Medulla oblongata (tissue), 1 donor: ENCODE measurements at regions not wholly inside any gene's neighbourhood (a gene's known extent, or its start where the extent isn't known, plus 50 kb on each side); places are given as distances from the start of the nearest gene placed in this dataset.
"Not testable (repeated sequence)": the region's sequence is repeated elsewhere in the genome, so short reads cannot be mapped to it uniquely, and the experiment has no call there.

Experiments
- DNase-seq: peaks from one replicate; pipeline ENCODE4 v3.0.0-alpha.2; 2015; ENCODE audit errors: extremely low spot score

- no peak for DNase-seq
Observed at GRCh38 chr5:58357799-58358500, 101.9 kb downstream of the PLK2 start.

DNA sequence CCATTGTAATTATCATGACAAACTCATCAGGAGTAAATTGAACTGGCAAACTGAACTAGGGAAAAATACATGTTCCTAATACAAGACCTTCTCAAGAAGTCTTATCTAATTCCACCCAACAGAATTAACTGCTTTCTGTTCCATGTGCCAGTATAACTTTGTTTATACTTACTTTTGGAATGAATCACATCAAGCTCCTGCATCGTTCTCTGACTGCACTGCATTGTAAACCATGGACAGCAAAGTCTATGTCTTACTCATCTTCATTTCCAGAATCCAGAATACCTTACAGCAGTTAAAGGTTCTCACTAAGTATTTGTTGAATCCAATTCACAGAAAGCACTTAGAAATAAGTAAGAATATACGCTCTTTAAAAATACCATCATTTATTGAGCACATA, 102.8 kb downstream of the PLK2 start:
- DNase-seq = no peak

GRCh38 chr5:58356662-58357061, 103.2 kb downstream of the PLK2 start:
- DNase-seq = no peak

DNA sequence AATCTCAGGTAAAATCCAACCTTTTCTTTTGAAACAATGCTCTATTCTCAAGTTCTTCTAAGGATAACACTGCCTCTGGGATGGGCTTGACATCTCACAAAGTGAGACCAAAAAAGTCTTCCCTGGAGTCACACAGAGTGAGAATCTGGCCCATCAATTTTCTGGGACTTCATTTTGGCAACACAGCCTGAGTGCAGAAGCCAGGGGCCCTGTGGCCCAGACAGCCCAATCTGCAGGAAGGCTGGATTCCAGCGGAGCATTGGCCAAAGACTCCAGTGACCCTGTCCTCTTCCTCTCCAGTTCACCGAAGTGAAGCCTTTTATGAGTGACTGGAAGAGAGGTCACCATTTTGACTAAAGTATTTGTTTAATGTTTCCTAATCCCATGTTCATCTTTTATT, 105.1 kb downstream of the PLK2 start:
- DNase-seq = peak; percentile 9

- DNase-seq = no peak
Observed at GRCh38 chr5:58353992-58354391, 105.9 kb downstream of the PLK2 start.

DNA sequence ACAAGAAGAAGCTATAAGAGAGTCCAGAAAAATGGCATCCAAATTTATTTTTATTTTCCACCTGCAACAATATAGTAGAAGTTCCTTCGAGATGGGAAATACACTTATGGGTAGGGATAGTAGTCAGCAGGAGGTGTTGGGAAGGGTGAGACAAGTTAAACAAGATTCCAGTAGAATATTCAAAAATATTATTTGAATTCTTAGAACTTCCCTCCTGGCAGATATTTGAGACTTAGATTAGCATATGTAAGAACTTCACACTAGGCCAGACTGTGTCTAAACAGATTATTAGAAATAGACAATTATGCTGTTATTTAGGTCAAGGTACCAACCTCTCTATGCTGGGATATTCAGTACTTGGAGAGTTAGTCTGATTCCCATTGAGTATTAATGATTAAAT, 108.7 kb downstream of the PLK2 start:
- DNase-seq = no peak

GRCh38 chr5:58348996-58349728, 110.7 kb downstream of the PLK2 start:
- no peak for DNase-seq

- no peak for DNase-seq
Observed at GRCh38 chr5:58346041-58346440, 113.8 kb downstream of the PLK2 start.

DNA sequence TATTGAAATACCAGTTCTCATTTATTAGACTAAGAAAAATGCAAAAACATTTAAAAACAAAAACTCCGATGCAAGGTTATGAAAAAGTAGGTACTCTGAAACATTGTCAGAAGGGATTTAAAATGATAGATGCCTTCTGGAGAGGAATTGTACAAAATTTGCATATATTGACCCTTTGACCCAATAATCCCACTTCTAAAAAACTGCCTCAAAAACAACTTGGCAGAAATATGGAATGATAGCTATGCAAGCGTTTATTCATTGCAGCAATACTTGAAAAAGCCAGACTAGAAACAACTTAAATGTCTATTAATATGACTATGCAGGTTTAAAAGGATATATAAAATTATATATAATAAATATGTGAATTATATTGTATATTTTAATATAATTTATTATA, 118.4 kb downstream of the PLK2 start:
- no peak for DNase-seq

GRCh38 chr5:58335518-58335917, 124.4 kb downstream of the PLK2 start:
- DNase-seq = no peak

- DNase-seq = no peak
Observed at GRCh38 chr5:58334035-58334434, 125.9 kb downstream of the PLK2 start.

- DNase-seq = no peak
Observed at GRCh38 chr5:58330781-58331180, 129.1 kb downstream of the PLK2 start.

DNA sequence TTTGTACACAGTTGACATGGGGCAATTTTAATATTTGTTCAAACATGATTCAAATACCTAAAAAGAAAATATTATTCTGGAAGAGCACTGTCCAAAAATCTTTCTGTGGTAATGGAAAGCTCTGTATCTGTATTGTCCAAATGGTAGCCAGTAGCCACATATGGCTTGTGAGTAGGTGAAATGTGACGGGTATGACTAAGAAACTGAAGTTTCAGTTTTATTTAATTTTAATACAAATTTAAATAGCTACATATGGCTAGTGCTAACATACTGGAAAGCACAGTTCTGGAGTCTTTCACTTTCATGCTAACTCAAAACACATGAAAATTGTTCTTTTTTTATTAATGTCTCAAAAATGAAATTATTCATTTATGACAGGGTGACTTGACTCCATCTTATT, 132.6 kb downstream of the PLK2 start:
- no peak for DNase-seq

GRCh38 chr5:58326022-58326421, 133.9 kb downstream of the PLK2 start:
- DNase-seq = no peak

DNA sequence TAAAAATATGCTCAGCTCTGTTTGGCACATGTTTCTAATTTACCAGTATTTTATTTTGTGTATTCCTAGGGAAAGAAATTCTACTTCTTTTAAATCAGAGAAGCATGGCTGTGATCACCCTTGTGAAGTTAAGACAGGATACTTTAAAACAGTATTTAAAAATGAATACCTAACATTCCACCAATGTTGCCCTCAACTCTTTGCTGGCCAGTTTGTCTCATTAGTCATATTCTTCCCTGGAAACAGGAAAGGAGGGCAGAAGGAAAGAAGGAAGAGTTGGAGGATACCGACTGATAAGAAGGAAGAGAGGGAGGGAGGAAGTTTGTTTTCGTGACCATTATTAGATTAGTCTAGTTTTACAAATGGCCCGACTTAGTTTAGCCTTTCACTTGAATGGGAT, 137.4 kb downstream of the PLK2 start:
- no peak for DNase-seq

DNA sequence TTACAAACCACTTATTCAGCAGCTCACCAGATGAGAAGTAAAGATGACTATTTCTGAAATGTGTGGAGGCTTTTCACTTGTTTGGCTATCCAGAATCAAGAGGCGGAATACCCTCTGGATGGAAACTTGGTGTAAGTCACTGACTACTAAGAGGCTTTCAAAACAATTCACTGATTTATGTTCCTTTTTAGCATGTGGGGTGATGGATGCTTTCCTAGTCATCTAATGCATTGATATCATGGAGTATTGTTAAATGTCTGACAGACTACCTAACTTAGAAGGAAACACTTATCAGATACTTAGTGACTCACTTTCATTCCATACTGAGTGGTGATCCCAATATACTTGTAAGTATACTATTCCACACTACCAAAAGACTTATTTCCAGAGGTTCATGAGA, 141.4 kb downstream of the PLK2 start:
- DNase-seq = no peak

DNA sequence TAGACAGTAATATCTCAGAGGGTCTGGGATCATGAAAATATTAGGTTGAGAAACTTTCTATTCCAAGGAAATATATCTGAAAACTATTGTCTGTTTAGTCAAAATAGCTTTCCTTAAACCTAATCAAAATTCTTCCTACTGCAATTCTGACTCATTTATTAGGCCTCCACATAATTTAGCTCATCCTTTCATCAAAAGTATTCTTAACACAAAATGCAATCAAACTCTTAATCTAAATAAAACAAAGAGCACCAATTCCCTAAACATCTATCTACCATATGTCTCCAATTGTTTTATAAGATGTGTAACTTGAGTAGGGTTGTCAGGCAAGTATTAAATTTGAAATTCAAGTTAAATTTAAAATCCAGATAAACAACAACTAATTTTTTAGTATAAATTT, 142.1 kb downstream of the PLK2 start:
- no peak for DNase-seq

DNA sequence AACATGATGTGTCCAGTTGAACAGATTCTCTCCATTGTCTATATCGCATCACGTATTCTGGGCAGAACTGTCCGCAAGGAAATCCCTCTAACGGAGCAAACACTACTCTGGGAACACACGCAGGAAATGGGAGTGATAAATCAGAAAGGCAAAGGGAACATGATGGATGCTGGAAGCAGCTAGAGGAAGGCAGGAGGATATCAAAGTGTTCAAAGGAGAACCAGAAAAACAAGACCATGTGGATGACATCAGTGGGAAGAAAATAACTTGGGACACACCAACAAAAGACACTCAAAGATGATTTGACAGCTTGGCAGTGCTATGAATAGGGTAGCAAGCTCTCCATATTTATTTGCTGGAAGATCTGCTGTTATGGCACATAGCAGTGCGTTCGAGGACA, 142.9 kb downstream of the PLK2 start:
- DNase-seq = no peak

- DNase-seq = no peak
Observed at GRCh38 chr5:58315794-58316193, 144.1 kb downstream of the PLK2 start.

DNA sequence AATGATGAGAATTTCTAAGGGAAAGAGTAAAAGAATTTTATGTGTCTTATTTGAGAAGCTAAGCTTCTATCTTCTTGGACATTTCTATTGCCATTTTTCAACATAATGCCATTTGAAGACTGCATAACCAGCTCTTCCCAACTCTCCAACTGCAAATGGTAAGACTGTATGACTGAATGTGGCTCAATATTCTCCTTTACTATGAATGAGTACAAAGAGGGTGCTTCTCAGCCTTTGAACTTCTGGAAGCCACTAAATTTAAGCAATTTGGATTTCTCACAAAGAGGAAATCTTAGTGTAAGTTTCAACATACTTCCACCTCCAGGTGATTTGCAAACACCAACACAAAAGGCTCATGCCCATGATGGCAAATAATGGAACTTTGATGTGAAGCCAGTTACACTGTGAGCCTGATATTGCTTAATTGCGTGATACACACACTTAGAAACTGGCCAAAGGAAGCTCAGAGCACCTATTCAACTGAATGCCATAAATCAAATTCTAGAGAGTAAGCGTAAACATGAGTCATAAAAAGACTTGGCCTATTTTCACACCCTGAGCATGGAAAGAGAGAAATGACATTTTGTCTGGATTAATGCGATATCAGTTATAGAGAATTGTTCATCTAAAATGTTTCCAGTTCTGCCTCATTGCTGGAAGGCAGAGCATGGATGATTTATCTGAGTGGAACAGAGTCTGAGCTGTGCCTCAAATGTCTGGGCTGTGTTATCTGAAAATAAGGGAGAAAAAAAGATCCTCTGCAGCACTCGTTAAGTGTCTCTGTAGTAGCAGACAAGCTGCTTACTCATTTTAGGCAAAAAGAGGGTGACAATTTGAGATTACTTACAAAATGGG, 145.3 kb downstream of the PLK2 start:
- no peak for DNase-seq

GRCh38 chr5:58312299-58312698, 147.6 kb downstream of the PLK2 start:
- no peak for DNase-seq

DNA sequence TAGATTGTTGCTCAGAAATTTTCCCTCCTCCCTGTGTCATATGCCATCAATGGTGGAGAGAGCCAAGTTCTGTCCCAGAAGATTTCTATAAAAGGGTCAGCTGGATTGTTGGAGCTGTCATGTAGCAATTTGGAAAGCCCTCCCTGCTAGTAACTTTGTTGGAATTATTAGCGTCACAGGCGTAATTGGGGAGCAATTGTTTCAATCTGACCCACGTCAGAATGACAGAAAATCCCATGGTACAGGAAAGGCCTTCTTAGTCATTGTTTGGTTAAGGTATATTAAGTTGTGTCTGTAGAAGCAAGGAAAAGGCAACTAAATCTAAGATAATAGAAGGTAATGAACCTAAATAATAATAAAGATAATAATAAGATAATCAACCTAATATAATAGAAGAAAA, 148.4 kb downstream of the PLK2 start:
- DNase-seq = no peak

GRCh38 chr5:58308384-58308783, 151.5 kb downstream of the PLK2 start:
- DNase-seq = not testable (repeated sequence)
